Vagina (tissue), 2 donors: ENCODE measurements at regions not wholly inside any gene's neighbourhood (a gene's known extent, or its start where the extent isn't known, plus 50 kb on each side); places are given as distances from the start of the nearest gene placed in this dataset.
"Not testable (repeated sequence)": the region's sequence is repeated elsewhere in the genome, so short reads cannot be mapped to it uniquely, and the experiment has no call there.

Experiments
- DNase-seq, 2 donors: peaks; one replicate each; pipeline ENCODE4 v3.0.0-alpha.2; 2017; ENCODE audit errors: extremely low spot score in 2 of 2
- H3K27ac ChIP-seq: fragments of 200-600 bp; sonication (generic); one replicate; pipeline ENCODE4 v1.5.1; 2019
- H3K27me3 ChIP-seq: fragments of 200-600 bp; sonication (generic); one replicate; pipeline ENCODE4 v1.5.1; 2019
- H3K36me3 ChIP-seq, 2 donors: fragments of 200-600 bp; sonication (generic); one replicate each; pipeline ENCODE4 v1.5.1; 2017 to 2019
- H3K4me1 ChIP-seq: fragments of 200-600 bp; sonication (generic); one replicate; pipeline ENCODE4 v1.5.1; 2019
- H3K4me3 ChIP-seq, 2 donors: fragments of 200-600 bp; sonication (generic); 1 replicate in 1 of 2; 2 replicates in 1 of 2; pipeline ENCODE4 v1.5.1; 2016 to 2019
- H3K9me3 ChIP-seq: fragments of 200-600 bp; sonication (generic); one replicate; pipeline ENCODE4 v1.5.1; 2019
- CTCF ChIP-seq, 3 experiments: fragments of 450-650 bp in 2 of 3; fragments of 200-600 bp in 1 of 3; sonication (generic) in 1 of 3; IDR thresholded peaks; one replicate each; pipeline ENCODE4 v1.5.1; 2017 to 2019; ENCODE audit warnings: antibody characterized with exemption in 3 of 3, mild to moderate bottlenecking in 2 of 3, moderate library complexity in 2 of 3
- POLR2A ChIP-seq, 2 donors: fragments of 450-650 bp; IDR thresholded peaks; one replicate each; pipeline ENCODE4 v1.6.1; 2017; ENCODE audit warnings: antibody characterized with exemption in 2 of 2, mild to moderate bottlenecking in 2 of 2, moderate library complexity in 2 of 2
- POLR2AphosphoS5 ChIP-seq, 2 donors: sonication (generic); formaldehyde crosslinking; IDR thresholded peaks; one replicate each; pipeline ENCODE4 v1.9.0; 2017; ENCODE audit warnings: antibody characterized with exemption in 2 of 2, mild to moderate bottlenecking in 2 of 2, low read depth in 1 of 2; ENCODE audit not compliant: insufficient read depth in 1 of 2
- intact Hi-C: fragments of 100-400 bp; cut with DNase I; formaldehyde crosslinking; loops from one replicate; pipeline ENCODE4 v1.15.1; 2023

GRCh38 chr4:12379191-12379590 lies 950.5 kb upstream of the HS3ST1 start:
- no peak for DNase-seq
- Histone ChIP-seq H3K4me3 (no peak overlapping the region), H3K27me3 (no peaks in the 10 kb centered on the region), H3K4me1 (no peaks in the 10 kb centered on the region), H3K36me3 (no peaks in the 10 kb centered on the region), H3K9me3 (no peaks in the 10 kb centered on the region), H3K27ac (no peak overlapping the region)
- intact Hi-C loops = no loop called here
- TF ChIP-seq CTCF (IDR thresholded peaks at IDR 0.05) = no peak
- no peak for TF ChIP-seq POLR2A (IDR thresholded peaks at IDR 0.05)
- no peak for TF ChIP-seq POLR2AphosphoS5 (IDR thresholded peaks at IDR 0.05; ENCODE audit: insufficient read depth in 1 of 2, low read depth in 1 of 2)

- no peaks in the 10 kb centered on the region for H3K36me3 ChIP-seq
- DNase-seq = no peak
- no peaks in the 10 kb centered on the region for H3K4me1 ChIP-seq
- no peak overlapping the region for H3K4me3 ChIP-seq
- H3K27ac ChIP-seq = no peak overlapping the region
- intact Hi-C loops = no loop called here
- H3K27me3 ChIP-seq = no peaks in the 10 kb centered on the region
- no peaks in the 10 kb centered on the region for H3K9me3 ChIP-seq
- TF ChIP-seq CTCF (IDR thresholded peaks at IDR 0.05) (no peak), POLR2A (IDR thresholded peaks at IDR 0.05) (no peak), POLR2AphosphoS5 (IDR thresholded peaks at IDR 0.05; ENCODE audit: insufficient read depth in 1 of 2, low read depth in 1 of 2) (no peak)
Observed at GRCh38 chr4:12375805-12376204, 947.1 kb upstream of the HS3ST1 start.

- H3K9me3 ChIP-seq, H3K4me3 ChIP-seq, DNase-seq, intact Hi-C loops, H3K36me3 ChIP-seq, H3K27ac ChIP-seq, H3K4me1 ChIP-seq, H3K27me3 ChIP-seq: not testable (repeated sequence)
Observed at GRCh38 chr4:12365869-12366268, 937.2 kb upstream of the HS3ST1 start.

GRCh38 chr4:12360391-12360790 lies 931.7 kb upstream of the HS3ST1 start:
- no peak overlapping the region for H3K4me3 ChIP-seq
- no peaks in the 10 kb centered on the region for H3K36me3 ChIP-seq
- no peaks in the 10 kb centered on the region for H3K27me3 ChIP-seq
- no peaks in the 10 kb centered on the region for H3K4me1 ChIP-seq
- intact Hi-C loops = no loop called here
- DNase-seq = no peak
- no peak for TF ChIP-seq POLR2AphosphoS5 (IDR thresholded peaks at IDR 0.05; ENCODE audit: insufficient read depth in 1 of 2, low read depth in 1 of 2)
- TF ChIP-seq CTCF (IDR thresholded peaks at IDR 0.05) = no peak
- no peak for TF ChIP-seq POLR2A (IDR thresholded peaks at IDR 0.05)
- H3K9me3 ChIP-seq = no peaks in the 10 kb centered on the region
- no peak overlapping the region for H3K27ac ChIP-seq

GRCh38 chr4:12359420-12359819 lies 930.7 kb upstream of the HS3ST1 start:
- intact Hi-C loops = no loop called here
- TF ChIP-seq CTCF (IDR thresholded peaks at IDR 0.05) (no peak), POLR2A (IDR thresholded peaks at IDR 0.05) (no peak), POLR2AphosphoS5 (IDR thresholded peaks at IDR 0.05; ENCODE audit: insufficient read depth in 1 of 2, low read depth in 1 of 2) (no peak)
- no peak for DNase-seq
- Histone ChIP-seq H3K27me3 (no peaks in the 10 kb centered on the region), H3K9me3 (no peaks in the 10 kb centered on the region), H3K27ac (no peak overlapping the region), H3K4me1 (no peaks in the 10 kb centered on the region), H3K36me3 (no peaks in the 10 kb centered on the region), H3K4me3 (no peak overlapping the region)

- H3K36me3 ChIP-seq, DNase-seq, H3K27ac ChIP-seq, H3K9me3 ChIP-seq, intact Hi-C loops, H3K4me1 ChIP-seq, H3K4me3 ChIP-seq, H3K27me3 ChIP-seq: not testable (repeated sequence)
Observed at GRCh38 chr4:12333083-12333482, 904.4 kb upstream of the HS3ST1 start.
